ENCODE measurements at regions not wholly inside any gene's neighbourhood (a gene's known extent, or its start where the extent isn't known, plus 50 kb on each side); places are given as distances from the start of the nearest gene placed in this dataset.

DNA sequence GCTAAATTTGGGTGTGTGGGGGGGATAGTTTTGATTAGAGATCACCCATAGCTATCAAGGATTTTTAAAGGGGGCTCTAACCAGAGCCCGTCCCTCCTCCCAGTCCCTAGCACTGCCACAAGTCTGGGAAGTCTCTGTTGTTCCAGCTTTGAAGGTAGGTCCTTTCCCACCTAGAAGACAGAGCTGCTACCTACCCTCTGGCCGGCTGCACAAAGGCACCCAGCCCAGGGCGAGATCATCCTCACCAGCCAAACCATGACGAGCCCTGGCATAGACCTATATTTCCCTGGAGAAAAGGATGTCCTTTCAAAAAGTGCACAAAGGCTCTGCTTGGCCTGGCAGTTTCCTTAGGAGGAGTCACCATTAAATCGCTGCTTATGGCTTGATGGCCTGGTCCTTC, 147.8 kb downstream of the CYP26A1 start:
- FAIRE-seq = no peak

DNA sequence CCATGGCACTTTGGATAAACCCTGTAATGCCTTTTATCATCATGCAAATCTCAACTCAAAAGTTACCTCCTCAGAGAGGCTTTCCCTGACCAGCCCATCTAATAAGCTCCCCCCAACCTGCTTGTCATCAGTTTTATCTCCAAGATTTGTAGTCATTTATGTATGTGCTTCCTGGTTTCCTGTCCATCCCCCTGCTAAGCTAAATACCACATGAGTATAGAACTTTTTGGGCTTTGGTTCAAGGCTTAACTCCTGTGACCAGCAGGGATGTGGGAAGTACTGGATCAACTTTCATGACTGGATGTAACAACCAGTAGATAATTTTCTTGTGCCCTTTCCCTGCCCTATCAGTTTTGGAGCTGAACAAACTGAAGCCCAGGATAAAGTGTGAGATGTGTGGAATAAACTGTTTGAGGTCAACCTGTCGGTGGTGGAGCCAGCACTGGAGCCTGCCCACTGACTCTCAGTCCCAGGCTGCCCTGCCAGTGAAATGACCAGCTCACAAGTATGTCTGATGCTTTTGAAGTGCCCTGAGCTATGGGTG, 148.6 kb downstream of the CYP26A1 start:
- peaks cover 0 to 6% (median 0%) of the 10 kb centered on the region in 3 donors for H3K9me3 ChIP-seq (ENCODE audit: control insufficient read depth in 2 of 3, insufficient read depth in 1 of 3, low read length in 3 of 3)
- TF ChIP-seq, protein P1, sequence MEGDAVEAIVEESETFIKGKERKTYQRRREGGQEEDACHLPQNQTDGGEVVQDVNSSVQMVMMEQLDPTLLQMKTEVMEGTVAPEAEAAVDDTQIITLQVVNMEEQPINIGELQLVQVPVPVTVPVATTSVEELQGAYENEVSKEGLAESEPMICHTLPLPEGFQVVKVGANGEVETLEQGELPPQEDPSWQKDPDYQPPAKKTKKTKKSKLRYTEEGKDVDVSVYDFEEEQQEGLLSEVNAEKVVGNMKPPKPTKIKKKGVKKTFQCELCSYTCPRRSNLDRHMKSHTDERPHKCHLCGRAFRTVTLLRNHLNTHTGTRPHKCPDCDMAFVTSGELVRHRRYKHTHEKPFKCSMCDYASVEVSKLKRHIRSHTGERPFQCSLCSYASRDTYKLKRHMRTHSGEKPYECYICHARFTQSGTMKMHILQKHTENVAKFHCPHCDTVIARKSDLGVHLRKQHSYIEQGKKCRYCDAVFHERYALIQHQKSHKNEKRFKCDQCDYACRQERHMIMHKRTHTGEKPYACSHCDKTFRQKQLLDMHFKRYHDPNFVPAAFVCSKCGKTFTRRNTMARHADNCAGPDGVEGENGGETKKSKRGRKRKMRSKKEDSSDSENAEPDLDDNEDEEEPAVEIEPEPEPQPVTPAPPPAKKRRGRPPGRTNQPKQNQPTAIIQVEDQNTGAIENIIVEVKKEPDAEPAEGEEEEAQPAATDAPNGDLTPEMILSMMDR (IDR thresholded peaks at IDR 0.05; ENCODE audit: borderline replicate concordance, extremely low read depth, insufficient read depth) = no peak
- DNase-seq = peak in 1 of 5 donors; percentile 24
- H3K9ac ChIP-seq (ENCODE audit: low read length in 3 of 3) = no peak overlapping the region
- no peaks in the 10 kb centered on the region for H3K36me3 ChIP-seq (ENCODE audit: control insufficient read depth in 2 of 3, insufficient read depth in 3 of 3, low read length in 3 of 3)
- H3K27ac ChIP-seq (ENCODE audit: low read depth in 2 of 2, low read length in 2 of 2) = no peak overlapping the region
- H3K4me1 ChIP-seq (ENCODE audit: control insufficient read depth in 2 of 3, insufficient read depth in 2 of 3, low read depth in 1 of 3, low read length in 3 of 3) = no peaks in the 10 kb centered on the region
- H3K4me3 ChIP-seq (ENCODE audit: low read length in 3 of 3) = no peak overlapping the region
- FAIRE-seq = no peak
- H3K27me3 ChIP-seq (ENCODE audit: control insufficient read depth, insufficient read depth, low read length) = no peaks in the 10 kb centered on the region
- intact Hi-C loops (cut with DNase I) = no loop called here

More for the DNA sequence above, 147.8 kb downstream of the CYP26A1 start:
- H3K9me3 ChIP-seq (ENCODE audit: control insufficient read depth in 2 of 3, insufficient read depth in 1 of 3, low read length in 3 of 3) = peaks cover 0 to 6% (median 0%) of the 10 kb centered on the region in 3 donors
- no peaks in the 10 kb centered on the region for H3K4me1 ChIP-seq (ENCODE audit: control insufficient read depth in 2 of 3, insufficient read depth in 2 of 3, low read depth in 1 of 3, low read length in 3 of 3)
- DNase-seq = no peak
- intact Hi-C loops (cut with DNase I) = no loop called here
- no peaks in the 10 kb centered on the region for H3K36me3 ChIP-seq (ENCODE audit: control insufficient read depth in 2 of 3, insufficient read depth in 3 of 3, low read length in 3 of 3)
- TF ChIP-seq, protein P1 (IDR thresholded peaks at IDR 0.05; ENCODE audit: borderline replicate concordance, extremely low read depth, insufficient read depth) = no peak
- no peaks in the 10 kb centered on the region for H3K27me3 ChIP-seq (ENCODE audit: control insufficient read depth, insufficient read depth, low read length)
- H3K9ac ChIP-seq (ENCODE audit: low read length in 3 of 3) = no peak overlapping the region
- no peak overlapping the region for H3K4me3 ChIP-seq (ENCODE audit: low read length in 3 of 3)
- H3K27ac ChIP-seq (ENCODE audit: low read depth in 2 of 2, low read length in 2 of 2) = no peak overlapping the region

DNA sequence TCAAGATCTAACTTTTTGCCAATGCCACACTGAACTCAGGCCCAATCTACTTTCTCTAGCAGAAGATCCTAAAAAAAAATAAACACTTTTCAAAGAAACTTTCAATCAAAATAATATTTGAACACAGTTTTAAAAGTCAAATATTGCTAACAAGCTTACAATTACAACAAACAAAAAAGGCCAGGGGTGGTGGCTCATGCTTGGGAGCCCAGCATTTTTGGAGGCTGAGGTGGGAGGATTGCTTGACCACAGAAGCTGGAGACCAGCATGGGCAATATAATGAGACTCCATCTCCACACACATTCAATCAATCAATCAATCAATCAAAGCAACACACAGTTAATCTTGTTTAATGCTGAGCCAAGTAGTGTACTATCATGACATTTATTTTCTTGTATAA, 149.2 kb downstream of the CYP26A1 start:
- no peak for DNase-seq
- Histone ChIP-seq H3K36me3 (ENCODE audit: control insufficient read depth in 2 of 3, insufficient read depth in 3 of 3, low read length in 3 of 3) (no peaks in the 10 kb centered on the region), H3K4me1 (ENCODE audit: control insufficient read depth in 2 of 3, insufficient read depth in 2 of 3, low read depth in 1 of 3, low read length in 3 of 3) (no peaks in the 10 kb centered on the region), H3K9me3 (ENCODE audit: control insufficient read depth in 2 of 3, insufficient read depth in 1 of 3, low read length in 3 of 3) (peaks cover 0 to 6% (median 0%) of the 10 kb centered on the region in 3 donors), H3K27ac (ENCODE audit: low read depth in 2 of 2, low read length in 2 of 2) (no peak overlapping the region), H3K27me3 (ENCODE audit: control insufficient read depth, insufficient read depth, low read length) (no peaks in the 10 kb centered on the region), H3K4me3 (ENCODE audit: low read length in 3 of 3) (no peak overlapping the region), H3K9ac (ENCODE audit: low read length in 3 of 3) (no peak overlapping the region)
- TF ChIP-seq, protein P1 (IDR thresholded peaks at IDR 0.05; ENCODE audit: borderline replicate concordance, extremely low read depth, insufficient read depth) = no peak
- intact Hi-C loops (cut with DNase I) = no loop called here
- no peak for FAIRE-seq

DNA sequence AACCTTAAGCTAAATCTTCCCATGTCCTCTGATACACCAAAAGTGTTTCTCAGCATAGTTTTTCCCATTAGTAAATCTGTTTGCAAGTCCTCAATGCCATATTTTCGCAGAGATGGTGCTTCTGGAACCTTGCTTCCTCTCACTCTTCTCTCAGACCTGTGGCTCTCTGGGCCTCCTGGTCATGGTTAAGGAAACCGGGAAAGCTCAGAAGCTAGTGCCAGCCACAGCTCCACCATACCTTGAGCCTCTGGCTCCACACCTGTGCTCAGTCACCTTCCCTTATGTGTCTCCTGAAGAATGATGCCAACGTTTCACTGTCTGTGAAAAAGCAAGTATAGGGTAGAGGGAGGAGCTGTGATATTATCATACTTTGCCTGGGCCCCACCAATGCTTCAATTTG, 149.6 kb downstream of the CYP26A1 start:
- no peak for FAIRE-seq

More for the DNA sequence above, 149.6 kb downstream of the CYP26A1 start:
- Histone ChIP-seq H3K27me3 (ENCODE audit: control insufficient read depth, insufficient read depth, low read length) (no peaks in the 10 kb centered on the region), H3K36me3 (ENCODE audit: control insufficient read depth in 2 of 3, insufficient read depth in 3 of 3, low read length in 3 of 3) (no peaks in the 10 kb centered on the region), H3K9me3 (ENCODE audit: control insufficient read depth in 2 of 3, insufficient read depth in 1 of 3, low read length in 3 of 3) (peaks cover 0 to 6% (median 0%) of the 10 kb centered on the region in 3 donors), H3K9ac (ENCODE audit: low read length in 3 of 3) (no peak overlapping the region), H3K27ac (ENCODE audit: low read depth in 2 of 2, low read length in 2 of 2) (no peak overlapping the region), H3K4me1 (ENCODE audit: control insufficient read depth in 2 of 3, insufficient read depth in 2 of 3, low read depth in 1 of 3, low read length in 3 of 3) (no peaks in the 10 kb centered on the region), H3K4me3 (ENCODE audit: low read length in 3 of 3) (no peak overlapping the region)
- TF ChIP-seq, protein P1 (IDR thresholded peaks at IDR 0.05; ENCODE audit: borderline replicate concordance, extremely low read depth, insufficient read depth) = no peak
- intact Hi-C loops (cut with DNase I) = no loop called here
- DNase-seq = no peak

Measured in kidney (tissue), 13 donors.